Breast epithelium (tissue), 3 donors: ENCODE measurements at regions not wholly inside any gene's neighbourhood (a gene's known extent, or its start where the extent isn't known, plus 50 kb on each side); places are given as distances from the start of the nearest gene placed in this dataset.

Experiments
- CTCF ChIP-seq, 3 donors: fragments of 450-650 bp; IDR thresholded peaks; one replicate each; pipeline ENCODE4 v1.5.1; 2016 to 2017; ENCODE audit warnings: antibody characterized with exemption in 3 of 3, mild to moderate bottlenecking in 3 of 3, moderate library complexity in 3 of 3
- POLR2A ChIP-seq: fragments of 450-650 bp; IDR thresholded peaks from one replicate; pipeline ENCODE4 v1.6.1; 2016; ENCODE audit warnings: antibody characterized with exemption, mild to moderate bottlenecking, moderate library complexity
- POLR2AphosphoS5 ChIP-seq, 3 donors: sonication (generic); formaldehyde crosslinking; IDR thresholded peaks; one replicate each; pipeline ENCODE4 v1.6.1; 2017; ENCODE audit warnings: antibody characterized with exemption in 3 of 3

GRCh38 chr2:57828221-57828620 is 218.4 kb upstream of the VRK2 start:
- TF ChIP-seq CTCF (IDR thresholded peaks at IDR 0.05) (no peak), POLR2A (no peak), POLR2AphosphoS5 (IDR thresholded peaks at IDR 0.05) (no peak)
